Endodermal cell (in vitro differentiated cells): ENCODE measurements at regions not wholly inside any gene's neighbourhood (a gene's known extent, or its start where the extent isn't known, plus 50 kb on each side); places are given as distances from the start of the nearest gene placed in this dataset.
A peak's percentile ranks its signal among the peaks of the same experiment; 100 is the strongest.

Source experiments
- DNase-seq: peaks from one replicate; pipeline ENCODE4 v3.0.0-alpha.2; 2017
- H3K27ac ChIP-seq: 2 replicates; pipeline ENCODE4 v1.5.1; 2013; ENCODE audit warnings: mild to moderate bottlenecking, low read depth, low read length, moderate library complexity
- H3K27me3 ChIP-seq: 2 replicates; pipeline ENCODE4 v1.6.1; 2013; ENCODE audit warnings: mild to moderate bottlenecking, low read length, moderate library complexity; ENCODE audit not compliant: insufficient read depth, control insufficient read depth, poor library complexity, severe bottlenecking
- H3K36me3 ChIP-seq: 2 replicates; pipeline ENCODE4 v1.7.0; 2013; ENCODE audit warnings: mild to moderate bottlenecking, low read length, moderate library complexity; ENCODE audit not compliant: control insufficient read depth, insufficient read depth
- H3K4me1 ChIP-seq: one replicate; pipeline ENCODE4 v1.7.0; 2013; ENCODE audit warnings: low read length; ENCODE audit not compliant: control insufficient read depth, insufficient read depth
- H3K4me3 ChIP-seq: 2 replicates; pipeline ENCODE4 v1.5.1; 2013; ENCODE audit warnings: mild to moderate bottlenecking, low read length, moderate library complexity
- H3K9ac ChIP-seq: 2 replicates; pipeline ENCODE4 v1.6.1; 2013; ENCODE audit warnings: mild to moderate bottlenecking, low read length, moderate library complexity; ENCODE audit not compliant: poor library complexity, severe bottlenecking; ENCODE audit errors: extremely low read depth
- H3K9me3 ChIP-seq: 2 replicates; pipeline ENCODE4 v1.6.1; 2013; ENCODE audit warnings: mild to moderate bottlenecking, low read length, moderate library complexity; ENCODE audit not compliant: control insufficient read depth
- H3K27ac Mint-ChIP-seq: 2 replicates; pipeline ENCODE4 v1.8.0; 2020; ENCODE audit warnings: mixed read lengths
- H3K27me3 Mint-ChIP-seq: 2 replicates; pipeline ENCODE4 v1.8.0; 2021; ENCODE audit warnings: mild to moderate bottlenecking, mixed read lengths; ENCODE audit not compliant: insufficient read depth
- H3K36me3 Mint-ChIP-seq: 2 replicates; pipeline ENCODE4 v1.8.0; 2020; ENCODE audit warnings: low read depth, mixed read lengths
- H3K4me1 Mint-ChIP-seq: 2 replicates; pipeline ENCODE4 v1.8.0; 2020; ENCODE audit warnings: mixed read lengths
- H3K4me3 Mint-ChIP-seq: 2 replicates; pipeline ENCODE4 v1.8.0; 2020; ENCODE audit warnings: mild to moderate bottlenecking, moderate library complexity, mixed read lengths
- H3K9me3 Mint-ChIP-seq: 2 replicates; pipeline ENCODE4 v1.8.0; 2020; ENCODE audit warnings: mild to moderate bottlenecking, mixed read lengths
- WGBS, 2 experiments: methylation state at CpG; one replicate each; pipeline versions ENCODE4 v1.1.5 to v1.1.7; 2013; ENCODE audit warnings: missing lambda C conversion rate in 2 of 2, mixed read lengths in 1 of 2; ENCODE audit not compliant: insufficient coverage in 1 of 2, insufficient read length in 1 of 2; 5-methylcytosine and 5-hydroxymethylcytosine counted together
- TF ChIP-seq, protein P1 (sequence below): fragments of 200-600 bp; sonication (generic); conservative IDR thresholded peaks from 2 replicates; pipeline ENCODE4 v1.5.0; 2021; ENCODE audit warnings: antibody characterized with exemption, mild to moderate bottlenecking

DNA sequence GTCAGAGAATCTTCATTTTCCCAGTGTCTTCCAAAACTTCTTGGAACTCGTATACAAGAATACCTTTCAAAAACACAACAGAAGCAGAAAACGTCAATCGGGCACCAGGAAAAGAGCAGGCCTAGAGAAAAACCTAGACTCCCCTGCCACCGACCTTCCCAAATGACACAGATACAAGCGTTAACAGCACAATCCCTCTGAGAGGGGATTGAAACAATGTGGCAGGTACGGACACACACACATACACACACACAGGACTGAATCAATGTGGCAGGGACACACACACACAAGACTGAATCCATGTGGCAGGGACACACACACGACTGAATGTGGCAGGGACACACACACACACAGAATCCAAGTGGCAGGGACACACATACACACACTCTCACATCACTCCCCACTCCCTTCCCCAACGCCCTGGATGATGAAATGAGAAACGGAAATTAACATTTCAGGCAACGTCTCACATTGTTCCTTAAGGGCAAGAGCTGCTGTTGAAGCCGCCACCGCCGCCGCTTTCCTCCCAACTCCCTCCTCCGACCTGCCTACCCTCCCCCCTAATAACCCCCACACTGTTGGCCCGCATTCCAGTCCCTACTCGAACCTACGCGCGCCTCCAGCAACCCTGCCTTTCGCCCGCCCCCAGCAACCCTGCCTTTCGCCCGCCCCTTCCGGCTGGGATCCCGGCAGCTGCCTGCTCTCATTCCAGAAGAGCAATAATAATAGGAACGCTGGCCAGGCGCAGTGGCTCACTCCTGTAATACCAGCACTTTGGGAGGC lies 302.1 kb upstream of the HSFY2 start:
- no peaks in the 10 kb centered on the region for H3K36me3 ChIP-seq
- DNase-seq, result no peak
- no peak overlapping the region for H3K27ac Mint-ChIP-seq
- peak overlapping the region; percentile 75 for H3K27ac ChIP-seq
- H3K36me3 Mint-ChIP-seq, result no peaks in the 10 kb centered on the region
- H3K4me1 Mint-ChIP-seq, result no peaks in the 10 kb centered on the region
- no peaks in the 10 kb centered on the region for H3K4me1 ChIP-seq
- WGBS, 2 experiments, result 0% methylated on average over 25 of the region's 28 CpGs; no CpG with 5 or more reads in 1 of the 2 experiments
- TF ChIP-seq, protein P1, sequence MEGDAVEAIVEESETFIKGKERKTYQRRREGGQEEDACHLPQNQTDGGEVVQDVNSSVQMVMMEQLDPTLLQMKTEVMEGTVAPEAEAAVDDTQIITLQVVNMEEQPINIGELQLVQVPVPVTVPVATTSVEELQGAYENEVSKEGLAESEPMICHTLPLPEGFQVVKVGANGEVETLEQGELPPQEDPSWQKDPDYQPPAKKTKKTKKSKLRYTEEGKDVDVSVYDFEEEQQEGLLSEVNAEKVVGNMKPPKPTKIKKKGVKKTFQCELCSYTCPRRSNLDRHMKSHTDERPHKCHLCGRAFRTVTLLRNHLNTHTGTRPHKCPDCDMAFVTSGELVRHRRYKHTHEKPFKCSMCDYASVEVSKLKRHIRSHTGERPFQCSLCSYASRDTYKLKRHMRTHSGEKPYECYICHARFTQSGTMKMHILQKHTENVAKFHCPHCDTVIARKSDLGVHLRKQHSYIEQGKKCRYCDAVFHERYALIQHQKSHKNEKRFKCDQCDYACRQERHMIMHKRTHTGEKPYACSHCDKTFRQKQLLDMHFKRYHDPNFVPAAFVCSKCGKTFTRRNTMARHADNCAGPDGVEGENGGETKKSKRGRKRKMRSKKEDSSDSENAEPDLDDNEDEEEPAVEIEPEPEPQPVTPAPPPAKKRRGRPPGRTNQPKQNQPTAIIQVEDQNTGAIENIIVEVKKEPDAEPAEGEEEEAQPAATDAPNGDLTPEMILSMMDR, result no peak
- no peaks in the 10 kb centered on the region for H3K27me3 Mint-ChIP-seq
- H3K9me3 ChIP-seq, result no peaks in the 10 kb centered on the region
- H3K4me3 Mint-ChIP-seq, result no peak overlapping the region
- H3K9me3 Mint-ChIP-seq, result no peaks in the 10 kb centered on the region
- no peaks in the 10 kb centered on the region for H3K27me3 ChIP-seq
- H3K9ac ChIP-seq, result peak overlapping the region; percentile 62
- peak overlapping the region; percentile 78 for H3K4me3 ChIP-seq

DNA sequence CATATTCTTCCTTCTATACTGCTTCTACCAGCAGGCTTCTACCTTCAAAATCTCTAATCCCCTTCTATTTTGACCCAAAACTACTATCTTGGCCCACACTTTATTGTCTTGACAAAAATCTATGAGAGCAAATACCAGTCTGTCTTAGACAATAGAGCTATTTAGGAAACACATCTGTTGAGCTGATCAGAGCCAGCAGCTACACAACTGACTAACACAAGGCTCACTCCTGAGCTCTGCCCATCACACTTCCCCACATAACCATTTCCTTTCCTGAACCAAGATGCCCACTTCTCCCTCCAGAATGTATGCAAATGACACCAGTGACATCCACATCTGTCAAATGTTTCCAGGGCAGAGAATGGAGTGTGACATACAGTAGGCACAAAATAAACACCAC lies 293.9 kb upstream of the HSFY2 start:
- no peak overlapping the region for H3K4me3 Mint-ChIP-seq
- no peaks in the 10 kb centered on the region for H3K27me3 Mint-ChIP-seq
- no peaks in the 10 kb centered on the region for H3K4me1 Mint-ChIP-seq
- Histone ChIP-seq H3K4me3 (no peak overlapping the region), H3K27ac (no peak overlapping the region), H3K27me3 (no peaks in the 10 kb centered on the region), H3K36me3 (no peaks in the 10 kb centered on the region), H3K4me1 (no peaks in the 10 kb centered on the region), H3K9ac (no peak overlapping the region), H3K9me3 (no peaks in the 10 kb centered on the region)
- no peak for DNase-seq
- no peak overlapping the region for H3K27ac Mint-ChIP-seq
- H3K9me3 Mint-ChIP-seq, result no peaks in the 10 kb centered on the region
- no peaks in the 10 kb centered on the region for H3K36me3 Mint-ChIP-seq
- TF ChIP-seq, protein P1, result no peak

DNA sequence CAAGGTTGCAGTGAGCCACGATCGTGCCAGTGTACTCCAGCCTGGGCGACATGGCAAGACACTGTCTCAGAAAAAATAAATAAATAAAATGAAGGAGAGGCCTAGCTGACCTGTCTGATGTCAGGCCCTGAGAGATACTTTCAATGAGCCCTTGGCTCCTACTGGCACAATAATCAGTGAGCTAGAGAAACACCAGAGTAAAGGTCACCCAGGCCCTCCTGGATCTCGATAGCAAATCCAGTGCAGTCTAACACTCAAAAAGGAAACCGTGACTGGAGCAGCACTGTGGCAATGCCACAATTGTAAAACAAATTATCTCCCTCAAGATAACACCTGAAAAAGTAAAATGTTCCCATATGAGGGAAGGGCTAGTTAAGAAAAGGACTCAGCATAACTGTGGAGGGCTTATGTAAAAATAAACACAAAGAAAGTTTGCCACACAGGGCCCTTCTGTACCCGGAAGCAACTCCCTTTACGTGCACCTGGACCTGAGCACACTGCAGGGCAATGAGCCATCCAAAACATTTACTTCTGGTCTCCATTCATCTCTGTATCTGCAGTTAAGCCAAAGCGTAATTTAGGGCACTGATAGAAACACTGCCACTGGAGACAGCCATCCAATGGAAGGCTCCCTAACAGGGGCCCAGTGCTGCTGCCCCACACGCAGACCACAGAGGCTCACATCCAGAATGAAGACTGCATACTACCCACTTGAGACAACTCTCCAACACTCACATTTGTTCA lies 293.1 kb upstream of the HSFY2 start:
- no peak overlapping the region for H3K4me3 Mint-ChIP-seq
- no peaks in the 10 kb centered on the region for H3K36me3 ChIP-seq
- no peaks in the 10 kb centered on the region for H3K9me3 Mint-ChIP-seq
- no peak overlapping the region for H3K9ac ChIP-seq
- H3K27ac Mint-ChIP-seq, result no peak overlapping the region
- H3K4me1 Mint-ChIP-seq, result no peaks in the 10 kb centered on the region
- no peak overlapping the region for H3K27ac ChIP-seq
- H3K36me3 Mint-ChIP-seq, result no peaks in the 10 kb centered on the region
- no peaks in the 10 kb centered on the region for H3K27me3 Mint-ChIP-seq
- H3K4me1 ChIP-seq, result no peaks in the 10 kb centered on the region
- H3K9me3 ChIP-seq, result no peaks in the 10 kb centered on the region
- H3K27me3 ChIP-seq, result no peaks in the 10 kb centered on the region
- DNase-seq, result no peak
- 92 to 93% methylated on average over 3 to 9 of the region's 9 CpGs for WGBS, 2 experiments
- TF ChIP-seq, protein P1, result no peak
- H3K4me3 ChIP-seq, result no peak overlapping the region
